SK-N-SH (cell line): ENCODE measurements at regions not wholly inside any gene's neighbourhood (a gene's known extent, or its start where the extent isn't known, plus 50 kb on each side); places are given as distances from the start of the nearest gene placed in this dataset.
A peak's percentile ranks its signal among the peaks of the same experiment; 100 is the strongest.

Source experiments
- CTCF ChIA-PET: fragments of 300-600, 350-600 bp; formaldehyde crosslinking; extraction: SDS; loops from one replicate; lab custom pipeline; 2021; lab: Yijun Ruan, JAX
- POLR2A ChIA-PET: fragments of 350-600 bp; sonication (Branson Sonifier 250); formaldehyde crosslinking; extraction: SDS; loops from one replicate; lab custom pipeline; 2020; ENCODE audit warnings: antibody characterized with exemption, inconsistent platforms; lab: Yijun Ruan, JAX
- DNase-seq: peaks from one replicate; pipeline ENCODE4 v3.0.0; 2012
- H2AFZ ChIP-seq: fragments of 200-600 bp; sonication (generic); 2 replicates; pipeline ENCODE4 v1.8.1; 2016; ENCODE audit warnings: antibody characterized with exemption, mild to moderate bottlenecking, low read depth
- H3F3A ChIP-seq: fragments of 200-600 bp; sonication (generic); replicated peaks from 2 replicates; pipeline ENCODE3; 2016; ENCODE audit warnings: antibody characterized with exemption, mild to moderate bottlenecking; ENCODE audit not compliant: insufficient read depth
- H3K27ac ChIP-seq, 2 experiments: fragments of 200-500 bp in 1 of 2; fragments of 200-600 bp in 1 of 2; sonication (Bioruptor generic) in 1 of 2; sonication (generic), shearing (Covaris generic) in 1 of 2; 2 replicates each; pipeline versions ENCODE4 v1.5.1 to v1.6.1; 2014 to 2016; ENCODE audit warnings: low read depth in 2 of 2, inconsistent platforms in 1 of 2, low read length in 1 of 2, mild to moderate bottlenecking in 1 of 2, mixed read lengths in 1 of 2
- H3K27me3 ChIP-seq: fragments of 200-600 bp; sonication (generic), shearing (Covaris generic); 2 replicates; pipeline ENCODE4 v1.6.1; 2016; ENCODE audit warnings: mixed run types; ENCODE audit not compliant: insufficient read depth
- H3K36me3 ChIP-seq, 2 experiments: fragments of 200-500 bp in 1 of 2; fragments of 200-600 bp in 1 of 2; sonication (Bioruptor generic) in 1 of 2; sonication (generic) in 1 of 2; replicated peaks in 1 of 2; 2 replicates each; pipeline versions ENCODE3 to v1.5.1; 2014 to 2016; ENCODE audit warnings: low read length in 1 of 2, mild to moderate bottlenecking in 1 of 2; ENCODE audit not compliant: insufficient read depth in 2 of 2, control insufficient read depth in 1 of 2
- H3K4me1 ChIP-seq, 2 experiments: fragments of 200-500 bp in 1 of 2; fragments of 200-600 bp in 1 of 2; sonication (Bioruptor generic) in 1 of 2; sonication (generic), shearing (Covaris generic) in 1 of 2; 2 replicates each; pipeline versions ENCODE4 v1.5.1 to v1.6.1; 2014 to 2016; ENCODE audit warnings: low read depth in 1 of 2, low read length in 1 of 2, mixed run types in 1 of 2; ENCODE audit not compliant: insufficient read depth in 2 of 2, control insufficient read depth in 1 of 2
- H3K4me2 ChIP-seq: fragments of 200-600 bp; sonication (generic), shearing (Covaris generic); 2 replicates; pipeline ENCODE4 v1.6.1; 2017; ENCODE audit warnings: mixed run types
- H3K4me3 ChIP-seq, 2 experiments: fragments of 200-500 bp in 1 of 2; fragments of 200-600 bp in 1 of 2; sonication (Bioruptor generic) in 1 of 2; sonication (generic), shearing (Covaris generic) in 1 of 2; 2 replicates each; pipeline versions ENCODE4 v1.5.1 to v1.8.1; 2014 to 2016; ENCODE audit warnings: low read depth in 2 of 2, inconsistent platforms in 1 of 2, low read length in 1 of 2, mild to moderate bottlenecking in 1 of 2, mixed read lengths in 1 of 2, moderate library complexity in 1 of 2
- H3K79me2 ChIP-seq: fragments of 200-600 bp; sonication (generic); 2 replicates; pipeline ENCODE4 v1.8.1; 2017; ENCODE audit warnings: mild to moderate bottlenecking; ENCODE audit not compliant: insufficient read depth
- H3K9ac ChIP-seq: fragments of 200-600 bp; sonication (generic); 2 replicates; pipeline ENCODE4 v1.6.1; 2017; ENCODE audit warnings: mixed run types
- H3K9me2 ChIP-seq: fragments of 200-600 bp; sonication (generic); 2 replicates; pipeline ENCODE4 v1.6.1; 2017; ENCODE audit warnings: mixed run types
- H3K9me3 ChIP-seq: fragments of 200-600 bp; sonication (generic); 2 replicates; pipeline ENCODE4 v1.6.1; 2017; ENCODE audit warnings: mixed run types, mild to moderate bottlenecking, moderate library complexity
- H4K20me1 ChIP-seq: fragments of 200-600 bp; sonication (generic); 2 replicates; pipeline ENCODE4 v1.6.1; 2017; ENCODE audit warnings: mild to moderate bottlenecking, mixed run types; ENCODE audit not compliant: insufficient read depth
- CHD2 ChIP-seq: fragments of 150-350 bp; IDR thresholded peaks from 2 replicates; pipeline ENCODE4 v1.6.1; 2018; ENCODE audit warnings: low read length; ENCODE audit not compliant: partially characterized antibody
- EP300 ChIP-seq, 2 experiments: IDR thresholded peaks; 2 replicates each; pipeline versions ENCODE4 v1.4.0 to v1.6.1; 2012; ENCODE audit warnings: borderline replicate concordance in 1 of 2, low read depth in 1 of 2, low read length in 1 of 2
- EZH2phosphoT487 ChIP-seq: fragments of 200-600 bp; sonication (generic); IDR thresholded peaks from 2 replicates; pipeline ENCODE4 v1.6.1; 2017; ENCODE audit warnings: low read depth, mixed run types, mild to moderate bottlenecking, antibody characterized with exemption, moderate library complexity, borderline replicate concordance
- FOSL2 ChIP-seq: IDR thresholded peaks from 2 replicates; pipeline ENCODE4 v1.4.0; 2012; ENCODE audit warnings: low read depth, mild to moderate bottlenecking, moderate library complexity, borderline replicate concordance
- GABPA ChIP-seq: IDR thresholded peaks from 2 replicates; pipeline ENCODE4 v1.4.0; 2012; ENCODE audit warnings: low read depth, mild to moderate bottlenecking
- JUND ChIP-seq: IDR thresholded peaks from 2 replicates; pipeline ENCODE4 v1.4.0; 2012
- MEF2A ChIP-seq: IDR thresholded peaks from 2 replicates; pipeline ENCODE4 v1.4.0; 2012; ENCODE audit warnings: low read depth, borderline replicate concordance
- MXI1 ChIP-seq: IDR thresholded peaks from 2 replicates; pipeline ENCODE4 v1.6.1; 2012; ENCODE audit warnings: mild to moderate bottlenecking, low read depth, low read length, improper control_type of control experiment
- NFIC ChIP-seq: IDR thresholded peaks from 2 replicates; pipeline ENCODE4 v1.4.0; 2012; ENCODE audit warnings: borderline replicate concordance
- NRF1 ChIP-seq: IDR thresholded peaks from 2 replicates; pipeline ENCODE4 v1.6.1; 2012; ENCODE audit warnings: low read depth, mild to moderate bottlenecking, low read length
- PBX3 ChIP-seq: IDR thresholded peaks from 2 replicates; pipeline ENCODE4; 2012
- POLR2AphosphoS5 ChIP-seq: IDR thresholded peaks from 2 replicates; pipeline ENCODE4 v1.6.1; 2012; ENCODE audit warnings: low read depth, low read length
- RCOR1 ChIP-seq: fragments of 150-350 bp; IDR thresholded peaks from 2 replicates; pipeline ENCODE4 v1.6.1; 2017; ENCODE audit warnings: antibody characterized with exemption, low read length
- RXRA ChIP-seq: IDR thresholded peaks from 2 replicates; pipeline ENCODE4 v1.4.0; 2012; ENCODE audit warnings: low read depth, mild to moderate bottlenecking, borderline replicate concordance
- SMC3 ChIP-seq: IDR thresholded peaks from 2 replicates; pipeline ENCODE4 v1.6.1; 2012; ENCODE audit warnings: low read depth, low read length, improper control_type of control experiment
- TAF1 ChIP-seq: IDR thresholded peaks from 2 replicates; pipeline ENCODE4 v1.6.1; 2012; ENCODE audit warnings: low read depth, mild to moderate bottlenecking, low read length, moderate library complexity, borderline replicate concordance
- TCF12 ChIP-seq: IDR thresholded peaks from 2 replicates; pipeline ENCODE4 v1.4.0; 2012
- USF1 ChIP-seq: IDR thresholded peaks from 2 replicates; pipeline ENCODE4 v1.4.0; 2012; ENCODE audit warnings: low read depth, borderline replicate concordance
- USF2 ChIP-seq: fragments of 150-350 bp; IDR thresholded peaks from 2 replicates; pipeline ENCODE4 v1.6.1; 2017; ENCODE audit warnings: antibody characterized with exemption, low read length, low read depth, borderline replicate concordance
- WGBS: methylation state at CpG from one replicate; pipeline ENCODE4 v1.1.6; 2017; ENCODE audit warnings: low lambda C conversion rate; 5-methylcytosine and 5-hydroxymethylcytosine counted together

GRCh38 chr6:23269436-23269835 is 700.1 kb downstream of the HDGFL1 start:
- 69% methylated on average over 3 of the region's 3 CpGs for WGBS
- Histone ChIP-seq H3K9me2 (no peaks in the 10 kb centered on the region), H3K79me2 (no peaks in the 10 kb centered on the region), H2AFZ (no peak overlapping the region), H4K20me1 (no peaks in the 10 kb centered on the region), H3K9me3 (no peaks in the 10 kb centered on the region), H3K4me2 (no peak overlapping the region), H3K27me3 (no peaks in the 10 kb centered on the region), H3K4me1 (peaks cover 0 to 2% of the 10 kb centered on the region in 2 experiments; a peak in 1 of 4 replicates), H3K27ac (no peak overlapping the region), H3K4me3 (no peak overlapping the region), H3K36me3 (no peaks in the 10 kb centered on the region), H3K9ac (no peak overlapping the region), H3F3A (no peaks in the 10 kb centered on the region)
- no peak for TF ChIP-seq RXRA
- ChIA-PET CTCF (no interaction called here), POLR2A (no interaction called here)
- no peak for DNase-seq

- H4K20me1 ChIP-seq, result no peaks in the 10 kb centered on the region
- H3K9ac ChIP-seq, result no peak overlapping the region
- no peak overlapping the region for H3K4me2 ChIP-seq
- POLR2A ChIA-PET, result no interaction called here
- H3K9me2 ChIP-seq, result no peaks in the 10 kb centered on the region
- DNase-seq, result no peak
- peak overlapping the region in 1 of 2 experiments; percentile 39; a peak in 2 of 4 replicates for H3K27ac ChIP-seq
- H2AFZ ChIP-seq, result no peak overlapping the region
- no peaks in the 10 kb centered on the region for H3F3A ChIP-seq
- H3K4me1 ChIP-seq, result peaks cover 0 to 2% of the 10 kb centered on the region in 2 experiments; a peak in 2 of 4 replicates
- no peak for TF ChIP-seq RXRA
- no peak for TF ChIP-seq FOSL2
- no peak for TF ChIP-seq GABPA
- TF ChIP-seq PBX3, result no peak
- no peak for TF ChIP-seq TAF1
- TF ChIP-seq USF1, result no peak
- no peak for TF ChIP-seq CHD2
- TF ChIP-seq TCF12, result no peak
- no peak for TF ChIP-seq POLR2AphosphoS5
- no peak for TF ChIP-seq USF2
- TF ChIP-seq JUND, result no peak
- no peak for TF ChIP-seq SMC3
- no peak for TF ChIP-seq RCOR1
- no peak for TF ChIP-seq EP300 (IDR thresholded peaks at IDR 0.05; ENCODE audit: borderline replicate concordance in 1 of 2, low read depth in 1 of 2, low read length in 1 of 2)
- no peak for TF ChIP-seq EZH2phosphoT487
- no peak for TF ChIP-seq MXI1
- TF ChIP-seq NFIC, result no peak
- no peak for TF ChIP-seq NRF1
- TF ChIP-seq MEF2A, result no peak
- TF ChIP-seq, all 33 proteins: peak for 0
- Histone ChIP-seq H3K27me3 (no peaks in the 10 kb centered on the region), H3K9me3 (no peaks in the 10 kb centered on the region), H3K36me3 (no peaks in the 10 kb centered on the region), H3K4me3 (no peak overlapping the region), H3K79me2 (no peaks in the 10 kb centered on the region)
- CTCF ChIA-PET, result no interaction called here
These were observed 703.2 kb downstream of the HDGFL1 start for GRCh38 chr6:23272536-23272935.
